ENCODE measurements at regions not wholly inside any gene's neighbourhood (a gene's known extent, or its start where the extent isn't known, plus 50 kb on each side); places are given as distances from the start of the nearest gene placed in this dataset.
"Not testable (repeated sequence)": the region's sequence is repeated elsewhere in the genome, so short reads cannot be mapped to it uniquely, and the experiment has no call there.

GRCh38 chrX:121374471-121374870 lies 327.1 kb downstream of the GLUD2 start:
- no peak overlapping the region for H3K4me3 Mint-ChIP-seq
- DNase-seq = no peak
- Histone ChIP-seq H3K9ac (ENCODE audit: low read length) (no peak overlapping the region), H3K27ac (ENCODE audit: low read length in 2 of 2) (no peak overlapping the region), H3K79me2 (ENCODE audit: control insufficient read depth, insufficient read depth, low read length) (no peaks in the 10 kb centered on the region), H3K9me3 (ENCODE audit: control extremely low read depth in 1 of 3, control insufficient read depth in 2 of 3, insufficient read depth in 1 of 3, low read length in 2 of 3) (no peaks in the 10 kb centered on the region), H3K36me3 (replicated peaks in 1 of 2; ENCODE audit: control extremely low read depth in 1 of 2, control insufficient read depth in 1 of 2, extremely low read depth in 1 of 2, insufficient read depth in 2 of 2, low read length in 1 of 2) (no peaks in the 10 kb centered on the region), H4K20me1 (ENCODE audit: control insufficient read depth, insufficient read depth, low read length, poor library complexity, severe bottlenecking) (no peaks in the 10 kb centered on the region), H3K27me3 (replicated peaks in 1 of 4; ENCODE audit: control extremely low read depth in 1 of 4, control insufficient read depth in 3 of 4, insufficient read depth in 4 of 4, low read length in 3 of 4) (no peaks in the 10 kb centered on the region), H3K4me1 (ENCODE audit: control insufficient read depth in 2 of 2, insufficient read depth in 2 of 2, low read length in 2 of 2) (no peaks in the 10 kb centered on the region), H3K4me3 (ENCODE audit: control extremely low read depth in 1 of 5, extremely low read depth in 1 of 5, insufficient read depth in 1 of 5, low read depth in 2 of 5, low read length in 4 of 5) (no peak overlapping the region), H3K4me2 (replicated peaks; ENCODE audit: low read depth, low read length, poor library complexity, severe bottlenecking) (no peak overlapping the region), H2AFZ (ENCODE audit: insufficient read depth, low read depth, low read length, poor library complexity, severe bottlenecking) (no peak overlapping the region)
- H3K4me1 Mint-ChIP-seq = no peaks in the 10 kb centered on the region
- TF ChIP-seq, protein P1, sequence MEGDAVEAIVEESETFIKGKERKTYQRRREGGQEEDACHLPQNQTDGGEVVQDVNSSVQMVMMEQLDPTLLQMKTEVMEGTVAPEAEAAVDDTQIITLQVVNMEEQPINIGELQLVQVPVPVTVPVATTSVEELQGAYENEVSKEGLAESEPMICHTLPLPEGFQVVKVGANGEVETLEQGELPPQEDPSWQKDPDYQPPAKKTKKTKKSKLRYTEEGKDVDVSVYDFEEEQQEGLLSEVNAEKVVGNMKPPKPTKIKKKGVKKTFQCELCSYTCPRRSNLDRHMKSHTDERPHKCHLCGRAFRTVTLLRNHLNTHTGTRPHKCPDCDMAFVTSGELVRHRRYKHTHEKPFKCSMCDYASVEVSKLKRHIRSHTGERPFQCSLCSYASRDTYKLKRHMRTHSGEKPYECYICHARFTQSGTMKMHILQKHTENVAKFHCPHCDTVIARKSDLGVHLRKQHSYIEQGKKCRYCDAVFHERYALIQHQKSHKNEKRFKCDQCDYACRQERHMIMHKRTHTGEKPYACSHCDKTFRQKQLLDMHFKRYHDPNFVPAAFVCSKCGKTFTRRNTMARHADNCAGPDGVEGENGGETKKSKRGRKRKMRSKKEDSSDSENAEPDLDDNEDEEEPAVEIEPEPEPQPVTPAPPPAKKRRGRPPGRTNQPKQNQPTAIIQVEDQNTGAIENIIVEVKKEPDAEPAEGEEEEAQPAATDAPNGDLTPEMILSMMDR (IDR thresholded peaks at IDR 0.05) = no peak
- TF ChIP-seq EZH2 (IDR thresholded peaks at IDR 0.05; ENCODE audit: borderline replicate concordance, insufficient read depth, low read depth, low read length, poor library complexity, severe bottlenecking) = no peak
- no peak overlapping the region for H3K27ac Mint-ChIP-seq
- no peaks in the 10 kb centered on the region for H3K9me3 Mint-ChIP-seq (ENCODE audit: insufficient read depth)
- ATAC-seq (ENCODE audit: low read depth) = no peak
- WGBS (ENCODE audit: insufficient coverage) = 80% methylated on average over 1 of the region's 3 CpGs
- intact Hi-C loops (cut with micrococcal nuclease) = no loop called here
- H3K27me3 Mint-ChIP-seq = no peaks in the 10 kb centered on the region
- ChIA-PET POLR2A (no interaction called here), CTCF (no interaction called here)

DNA sequence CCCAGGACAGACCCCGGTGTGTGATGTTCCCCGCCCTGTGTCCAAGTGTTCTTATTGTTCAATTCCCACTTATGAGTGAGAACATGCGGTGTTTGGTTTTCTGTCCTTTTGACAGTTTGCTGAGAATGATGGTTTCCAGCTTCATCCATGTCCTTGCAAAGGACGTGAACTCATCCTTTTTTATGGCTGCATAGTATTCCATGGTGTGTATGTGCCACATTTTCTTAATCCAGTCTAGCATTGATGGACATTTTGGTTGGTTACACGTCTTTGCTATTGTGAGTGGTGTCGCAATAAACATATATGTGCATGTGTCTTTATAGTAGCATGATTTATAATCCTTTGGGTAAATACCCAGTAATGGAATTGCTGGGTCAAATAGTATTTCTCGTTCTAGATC lies 334.5 kb downstream of the GLUD2 start:
- H4K20me1 ChIP-seq (ENCODE audit: control insufficient read depth, insufficient read depth, low read length, poor library complexity, severe bottlenecking); POLR2A ChIA-PET; H3K9me3 Mint-ChIP-seq (ENCODE audit: insufficient read depth); CTCF ChIA-PET; H3K27me3 Mint-ChIP-seq; H3K4me2 ChIP-seq (replicated peaks; ENCODE audit: low read depth, low read length, poor library complexity, severe bottlenecking); DNase-seq; H3K4me1 ChIP-seq (ENCODE audit: control insufficient read depth in 2 of 2, insufficient read depth in 2 of 2, low read length in 2 of 2); H3K79me2 ChIP-seq (ENCODE audit: control insufficient read depth, insufficient read depth, low read length); H3K9me3 ChIP-seq (ENCODE audit: control extremely low read depth in 1 of 3, control insufficient read depth in 2 of 3, insufficient read depth in 1 of 3, low read length in 2 of 3); H3K4me3 ChIP-seq (ENCODE audit: control extremely low read depth in 1 of 5, extremely low read depth in 1 of 5, insufficient read depth in 1 of 5, low read depth in 2 of 5, low read length in 4 of 5); intact Hi-C loops (cut with micrococcal nuclease); H3K4me3 Mint-ChIP-seq; H3K4me1 Mint-ChIP-seq; H2AFZ ChIP-seq (ENCODE audit: insufficient read depth, low read depth, low read length, poor library complexity, severe bottlenecking); H3K27ac ChIP-seq (ENCODE audit: low read length in 2 of 2); ATAC-seq (ENCODE audit: low read depth); H3K36me3 ChIP-seq (replicated peaks in 1 of 2; ENCODE audit: control extremely low read depth in 1 of 2, control insufficient read depth in 1 of 2, extremely low read depth in 1 of 2, insufficient read depth in 2 of 2, low read length in 1 of 2); H3K9ac ChIP-seq (ENCODE audit: low read length); H3K27ac Mint-ChIP-seq; H3K27me3 ChIP-seq (replicated peaks in 1 of 4; ENCODE audit: control extremely low read depth in 1 of 4, control insufficient read depth in 3 of 4, insufficient read depth in 4 of 4, low read length in 3 of 4): not testable (repeated sequence)
- no CpG with 5 or more reads among the region's 7 CpGs for WGBS (ENCODE audit: insufficient coverage)

Measured in B cell (primary cell).